GM06990 (cell line): ENCODE measurements at regions not wholly inside any gene's neighbourhood (a gene's known extent, or its start where the extent isn't known, plus 50 kb on each side); places are given as distances from the start of the nearest gene placed in this dataset.

Experiments used
- DNase-seq: peaks from one replicate; pipeline ENCODE4 v3.0.0-alpha.2; 2011; ENCODE audit not compliant: insufficient read length; ENCODE audit errors: extremely low read depth
- H3K27me3 ChIP-seq: replicated peaks from 2 replicates; pipeline ENCODE4 v1.6.0; 2011; ENCODE audit warnings: low read length; ENCODE audit not compliant: control insufficient read depth, insufficient read depth
- H3K36me3 ChIP-seq: 2 replicates; pipeline ENCODE4 v1.5.1; 2011; ENCODE audit warnings: low read length; ENCODE audit not compliant: control insufficient read depth, insufficient read depth
- H3K4me3 ChIP-seq: replicated peaks from 2 replicates; pipeline ENCODE4 v1.5.1; 2011; ENCODE audit warnings: low read depth, mild to moderate bottlenecking, control low read depth, low read length
- TF ChIP-seq, protein P1 (sequence below): IDR thresholded peaks from 2 replicates; pipeline ENCODE4 v1.5.1; 2011; ENCODE audit warnings: low read length, control low read depth, mild to moderate bottlenecking, inconsistent platforms; ENCODE audit not compliant: insufficient read depth, poor library complexity, severe bottlenecking

DNA sequence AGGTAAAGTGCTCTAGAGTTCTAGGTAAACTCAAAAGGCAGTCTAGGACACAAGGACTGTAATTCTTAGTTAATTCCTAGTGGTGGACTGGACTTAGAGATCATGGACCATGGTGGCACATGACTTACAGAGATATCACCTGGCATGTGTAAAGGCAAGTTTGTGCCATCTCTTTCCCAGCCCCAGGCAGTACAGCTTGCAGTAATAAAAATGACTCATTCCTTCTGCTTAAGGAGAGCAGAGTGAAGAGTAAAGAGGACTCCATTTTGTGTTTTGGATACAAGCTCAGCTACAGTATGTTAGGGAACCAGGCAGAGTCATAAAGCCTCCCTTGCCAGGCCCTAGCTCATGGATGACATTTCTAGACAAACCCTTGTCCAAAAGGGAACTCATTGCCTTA, 629.9 kb downstream of the JRKL start:
- no peak for DNase-seq
- Histone ChIP-seq H3K27me3 (no peaks in the 10 kb centered on the region), H3K4me3 (no peak overlapping the region), H3K36me3 (no peaks in the 10 kb centered on the region)
- TF ChIP-seq, protein P1, sequence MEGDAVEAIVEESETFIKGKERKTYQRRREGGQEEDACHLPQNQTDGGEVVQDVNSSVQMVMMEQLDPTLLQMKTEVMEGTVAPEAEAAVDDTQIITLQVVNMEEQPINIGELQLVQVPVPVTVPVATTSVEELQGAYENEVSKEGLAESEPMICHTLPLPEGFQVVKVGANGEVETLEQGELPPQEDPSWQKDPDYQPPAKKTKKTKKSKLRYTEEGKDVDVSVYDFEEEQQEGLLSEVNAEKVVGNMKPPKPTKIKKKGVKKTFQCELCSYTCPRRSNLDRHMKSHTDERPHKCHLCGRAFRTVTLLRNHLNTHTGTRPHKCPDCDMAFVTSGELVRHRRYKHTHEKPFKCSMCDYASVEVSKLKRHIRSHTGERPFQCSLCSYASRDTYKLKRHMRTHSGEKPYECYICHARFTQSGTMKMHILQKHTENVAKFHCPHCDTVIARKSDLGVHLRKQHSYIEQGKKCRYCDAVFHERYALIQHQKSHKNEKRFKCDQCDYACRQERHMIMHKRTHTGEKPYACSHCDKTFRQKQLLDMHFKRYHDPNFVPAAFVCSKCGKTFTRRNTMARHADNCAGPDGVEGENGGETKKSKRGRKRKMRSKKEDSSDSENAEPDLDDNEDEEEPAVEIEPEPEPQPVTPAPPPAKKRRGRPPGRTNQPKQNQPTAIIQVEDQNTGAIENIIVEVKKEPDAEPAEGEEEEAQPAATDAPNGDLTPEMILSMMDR = no peak

DNA sequence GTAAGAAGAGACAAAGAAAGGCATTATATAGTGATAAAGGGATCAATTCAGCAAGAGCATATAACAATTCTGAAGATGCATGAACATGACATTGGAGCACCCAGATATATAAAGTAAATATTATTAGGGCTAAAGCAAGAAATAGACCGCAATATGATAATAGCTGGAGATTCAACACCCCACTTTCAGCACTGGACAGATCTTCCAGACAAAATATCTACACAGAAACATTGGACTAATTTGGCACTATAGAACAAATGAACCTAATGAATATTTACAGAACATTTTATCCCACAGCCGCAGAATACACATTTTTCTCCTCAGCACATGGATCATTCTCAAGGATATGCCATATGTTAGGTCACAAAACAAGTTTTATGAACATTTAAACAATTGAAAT, 633.1 kb downstream of the JRKL start:
- no peak overlapping the region for H3K4me3 ChIP-seq
- no peaks in the 10 kb centered on the region for H3K27me3 ChIP-seq
- TF ChIP-seq, protein P1 = no peak
- no peaks in the 10 kb centered on the region for H3K36me3 ChIP-seq
- DNase-seq = no peak

DNA sequence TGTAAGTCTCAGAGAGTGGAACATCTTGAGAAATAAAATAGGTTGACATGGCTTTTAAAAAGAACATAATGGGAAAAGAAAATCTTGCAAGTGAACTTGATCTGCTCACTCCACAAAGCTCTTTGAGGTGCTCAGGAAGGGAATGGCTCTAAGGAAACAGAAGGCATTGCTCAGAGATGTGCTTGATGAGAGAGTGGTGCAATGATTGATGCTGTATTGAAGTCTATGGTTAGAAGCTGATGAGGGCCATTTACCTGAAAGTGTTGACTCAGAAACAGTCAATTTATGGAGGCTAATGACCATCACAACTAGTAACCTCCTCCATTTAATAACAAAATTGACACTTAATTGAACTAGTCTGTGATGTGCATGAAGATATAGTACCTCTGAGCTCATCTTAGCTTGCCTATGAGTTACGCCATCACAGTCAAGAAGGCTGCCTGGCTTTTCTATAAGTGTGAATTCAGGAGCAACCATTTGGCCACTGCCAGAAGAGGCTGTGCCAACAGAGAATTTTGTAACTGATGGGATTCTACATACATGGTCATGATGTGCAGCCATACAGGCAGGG, 639.1 kb downstream of the JRKL start:
- Histone ChIP-seq H3K36me3 (no peaks in the 10 kb centered on the region), H3K27me3 (no peaks in the 10 kb centered on the region), H3K4me3 (no peak overlapping the region)
- no peak for DNase-seq
- TF ChIP-seq, protein P1 = no peak

DNA sequence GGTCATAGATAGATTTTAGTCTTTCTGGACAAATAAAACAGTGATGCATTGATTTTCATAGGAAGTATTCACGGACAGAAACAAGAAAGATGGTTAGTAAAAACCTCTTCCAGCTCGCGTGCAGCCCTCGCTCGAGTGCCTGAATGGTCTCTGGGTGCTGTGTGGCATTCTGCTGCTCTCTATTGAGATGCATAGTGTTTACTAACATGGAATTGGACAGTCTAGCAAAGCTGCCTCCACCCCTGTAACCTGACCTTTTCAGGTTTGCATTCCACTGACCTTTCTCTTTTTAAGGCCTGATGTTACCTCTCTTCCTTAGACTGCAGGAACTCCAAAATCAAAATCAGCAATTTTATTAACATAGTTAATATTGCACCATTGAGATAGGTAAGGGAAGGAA, 643.4 kb downstream of the JRKL start:
- H3K27me3 ChIP-seq = no peaks in the 10 kb centered on the region
- TF ChIP-seq, protein P1 = no peak
- no peak for DNase-seq
- no peak overlapping the region for H3K4me3 ChIP-seq
- H3K36me3 ChIP-seq = no peaks in the 10 kb centered on the region

DNA sequence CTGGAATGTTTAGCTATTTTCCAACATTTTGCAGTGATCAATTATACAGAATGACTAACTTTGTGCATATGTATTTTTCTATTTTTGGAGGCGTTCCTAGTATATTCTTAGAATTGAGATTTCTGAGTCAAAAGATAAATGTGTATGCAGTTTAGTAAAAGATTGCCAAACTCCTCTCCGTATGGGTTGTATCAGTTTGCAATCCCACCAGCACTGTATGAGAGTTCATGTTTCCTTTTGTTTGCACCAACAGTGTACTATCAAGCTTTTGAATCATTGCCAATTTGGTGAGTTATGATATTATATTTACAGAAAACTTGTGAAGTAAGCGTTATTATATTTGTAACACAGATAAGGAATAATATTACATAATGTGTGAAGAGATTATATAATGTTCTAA, 658.7 kb downstream of the JRKL start:
- Histone ChIP-seq H3K36me3 (no peaks in the 10 kb centered on the region), H3K27me3 (no peaks in the 10 kb centered on the region), H3K4me3 (no peak overlapping the region)
- DNase-seq = no peak
- TF ChIP-seq, protein P1 = no peak

DNA sequence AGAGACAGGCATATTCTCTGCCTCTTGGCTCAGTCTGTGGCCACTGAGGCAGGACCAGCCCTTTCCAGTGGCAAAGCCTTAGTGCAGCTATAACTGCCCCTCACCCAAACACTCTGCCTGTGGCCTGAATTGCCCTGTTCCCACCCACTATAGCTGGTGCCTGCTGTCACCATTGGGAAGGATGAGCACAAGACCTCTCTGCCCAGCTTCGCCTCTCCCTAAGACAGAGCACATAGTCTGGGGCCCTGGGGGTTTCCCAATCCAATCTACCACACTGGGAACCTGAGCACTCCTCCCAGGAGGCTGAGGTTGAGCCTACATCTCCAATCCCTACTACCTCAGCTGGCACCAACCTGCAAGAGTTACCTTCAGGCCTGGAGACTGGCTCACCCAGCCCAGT, 670.4 kb downstream of the JRKL start:
- Histone ChIP-seq H3K4me3 (no peak overlapping the region), H3K27me3 (no peaks in the 10 kb centered on the region), H3K36me3 (no peaks in the 10 kb centered on the region)
- TF ChIP-seq, protein P1 = no peak
- DNase-seq = no peak
